ENCODE measurements at regions not wholly inside any gene's neighbourhood (a gene's known extent, or its start where the extent isn't known, plus 50 kb on each side); places are given as distances from the start of the nearest gene placed in this dataset.

DNA sequence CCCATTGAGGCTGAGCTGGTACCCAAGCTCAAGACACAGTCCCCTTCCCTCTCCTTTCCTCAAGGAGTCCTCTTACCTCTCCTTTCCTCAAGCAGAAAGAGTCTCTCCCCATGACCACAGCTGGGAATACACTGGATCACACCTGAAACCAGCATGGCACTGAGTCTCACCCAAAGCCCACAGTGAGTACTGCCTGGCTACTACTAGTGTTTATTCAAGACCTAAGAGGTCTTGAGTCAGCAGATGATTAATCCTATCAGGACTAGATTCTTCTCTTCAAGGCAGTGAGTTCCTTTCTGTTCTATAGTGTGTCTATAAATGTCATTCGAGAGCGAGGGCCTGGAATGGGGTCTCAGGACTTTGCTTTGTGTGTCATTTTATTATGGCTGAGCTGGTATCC lies 111.4 kb downstream of the METTL4 start:
- DNase-seq: no peak

DNA sequence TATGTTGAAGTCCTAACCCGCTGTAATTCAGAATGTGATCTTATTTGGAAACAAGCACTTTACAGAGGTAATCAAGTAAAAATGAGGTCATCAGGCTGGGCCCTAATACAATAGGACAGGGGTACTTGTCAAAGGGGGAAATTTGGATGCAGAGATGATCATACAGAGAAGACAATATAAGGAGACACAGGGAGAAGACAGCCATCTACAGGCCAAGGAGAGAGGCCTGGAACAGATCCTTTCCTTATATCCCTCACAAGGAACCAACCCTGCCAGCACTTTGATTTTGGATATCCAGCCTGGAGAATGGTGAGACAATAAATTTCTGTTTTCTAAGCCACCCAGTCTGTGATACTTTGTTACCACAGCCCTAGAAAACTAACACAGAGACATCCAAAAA lies 104.3 kb downstream of the METTL4 start:
- DNase-seq: no peak

DNA sequence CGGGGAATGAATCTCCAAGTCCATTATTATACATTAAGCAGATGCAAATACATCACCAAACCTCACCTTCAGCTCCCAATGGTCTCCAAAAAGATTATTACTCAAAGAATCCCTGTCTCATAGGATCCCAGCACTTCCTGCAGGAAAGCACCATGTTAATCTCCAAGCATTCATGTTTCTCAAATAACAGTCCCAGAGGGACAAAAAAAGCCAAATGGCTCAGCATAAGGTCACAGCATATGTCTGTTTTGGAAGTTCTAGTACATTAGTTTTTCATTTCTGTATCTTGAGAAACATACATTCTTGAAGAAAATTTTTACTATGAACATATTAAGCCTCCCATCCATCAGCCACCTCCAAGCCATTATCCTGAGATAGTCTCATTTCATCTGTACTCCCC lies 103.3 kb downstream of the METTL4 start:
- DNase-seq: no peak

DNA sequence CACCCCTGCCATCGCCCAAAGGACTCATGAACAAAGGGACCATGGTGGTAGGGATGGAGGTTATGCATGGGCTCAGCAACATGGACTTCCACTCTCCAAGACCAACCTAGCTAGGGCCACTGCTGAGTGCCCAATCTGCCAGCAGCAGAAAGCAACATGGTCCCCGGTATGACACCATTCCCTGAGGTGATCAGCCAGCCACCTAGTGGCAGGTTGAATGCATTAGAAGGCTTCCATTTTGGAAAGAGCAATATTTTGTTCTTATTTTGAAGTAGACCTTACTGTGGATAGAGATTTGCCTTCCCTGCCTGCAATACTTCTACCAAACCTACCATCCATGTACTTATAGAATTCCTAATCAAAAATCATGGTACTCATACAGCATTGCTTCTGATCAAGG lies 99.8 kb downstream of the METTL4 start:
- no peak for DNase-seq

DNA sequence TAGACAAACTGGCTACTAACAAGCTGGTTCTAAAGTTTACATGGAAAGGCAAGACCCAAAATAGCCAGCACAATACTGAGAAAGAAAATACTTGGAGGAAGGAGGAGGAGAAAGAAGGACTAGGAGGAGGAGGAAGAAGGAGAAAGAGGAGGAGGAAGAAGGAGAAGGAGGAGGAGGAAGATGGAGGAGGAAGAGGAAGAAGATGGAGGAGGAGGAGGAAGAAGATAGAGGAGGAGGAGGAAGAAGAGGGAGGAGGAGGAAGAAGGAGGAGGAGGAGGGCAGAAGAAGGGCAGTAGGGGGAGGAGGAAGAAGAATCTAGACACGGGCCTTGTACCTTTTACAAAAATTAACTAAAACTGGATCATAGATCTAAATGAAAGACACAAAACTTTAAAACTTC lies 92.6 kb downstream of the METTL4 start:
- DNase-seq: no peak

DNA sequence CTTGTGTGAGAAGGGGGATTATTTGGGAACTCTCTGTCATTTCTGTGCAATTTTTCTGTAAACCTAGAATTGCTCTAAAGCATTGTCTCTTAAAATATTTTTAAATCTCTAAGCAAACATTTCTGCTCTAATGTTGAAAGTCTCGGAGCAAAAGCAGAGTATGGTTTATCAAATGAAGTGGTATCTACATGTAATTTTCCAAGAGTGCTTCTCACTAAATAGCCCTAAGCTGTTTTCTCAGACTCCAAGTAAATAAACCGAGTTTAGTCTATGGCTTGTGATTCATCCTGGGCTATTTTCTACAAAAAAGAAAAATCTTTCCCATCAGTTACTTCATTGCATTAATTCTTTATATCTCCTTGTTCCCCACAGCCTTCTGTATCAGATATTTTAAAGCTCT lies 90.8 kb downstream of the METTL4 start:
- DNase-seq: no peak

DNA sequence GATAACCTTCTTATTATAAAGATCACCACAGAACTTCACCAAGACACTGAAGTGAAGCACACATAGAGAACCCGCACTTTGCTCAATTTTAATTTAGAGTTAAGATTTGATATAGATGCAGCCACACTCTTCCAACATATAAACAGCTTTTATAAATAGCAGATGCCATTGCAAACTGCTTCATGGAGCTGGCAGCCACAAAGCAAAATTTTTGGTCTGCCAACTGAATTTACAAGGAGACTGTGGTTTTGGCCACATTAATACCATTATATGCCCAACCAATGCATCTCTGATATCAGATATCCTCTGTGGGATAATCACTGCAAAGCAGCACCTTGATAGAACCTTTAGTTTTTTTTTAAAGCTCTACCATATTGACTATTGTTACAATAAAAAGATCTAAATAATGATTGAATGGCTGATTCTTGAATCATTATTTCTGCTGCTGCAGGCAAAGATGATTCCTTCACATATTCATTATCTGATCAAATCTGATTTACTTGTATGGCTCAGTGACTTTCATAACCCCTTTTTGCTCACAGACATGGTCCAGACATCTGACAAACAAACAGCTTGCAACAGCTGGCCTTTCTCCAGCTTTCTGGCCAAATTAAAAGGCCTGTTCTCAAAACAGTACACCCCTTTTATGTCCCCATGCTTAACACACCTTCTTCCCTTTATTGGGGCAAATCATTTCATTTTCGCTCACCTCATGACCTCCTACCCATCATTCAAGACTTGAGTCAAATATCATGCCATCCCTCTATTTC lies 88.4 kb downstream of the METTL4 start:
- no peak for DNase-seq

DNA sequence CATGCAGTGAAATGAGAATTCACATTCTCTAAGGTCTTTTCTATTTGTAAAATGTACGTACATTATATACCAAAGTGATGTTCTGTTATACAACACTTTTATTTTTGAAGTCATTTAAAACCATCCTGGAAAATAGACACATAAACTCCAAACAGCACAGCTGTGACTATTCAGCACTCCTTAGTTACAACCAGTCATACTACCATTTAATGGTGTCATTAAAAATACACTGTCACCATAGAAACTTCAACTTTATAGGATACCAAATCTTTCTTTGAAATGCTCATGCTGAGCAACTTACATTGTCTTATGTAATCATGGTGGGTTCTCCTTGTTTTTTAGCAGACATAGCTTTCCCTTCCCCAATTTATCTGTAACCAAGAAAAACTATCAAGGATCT lies 85.3 kb downstream of the METTL4 start:
- no peak for DNase-seq

DNA sequence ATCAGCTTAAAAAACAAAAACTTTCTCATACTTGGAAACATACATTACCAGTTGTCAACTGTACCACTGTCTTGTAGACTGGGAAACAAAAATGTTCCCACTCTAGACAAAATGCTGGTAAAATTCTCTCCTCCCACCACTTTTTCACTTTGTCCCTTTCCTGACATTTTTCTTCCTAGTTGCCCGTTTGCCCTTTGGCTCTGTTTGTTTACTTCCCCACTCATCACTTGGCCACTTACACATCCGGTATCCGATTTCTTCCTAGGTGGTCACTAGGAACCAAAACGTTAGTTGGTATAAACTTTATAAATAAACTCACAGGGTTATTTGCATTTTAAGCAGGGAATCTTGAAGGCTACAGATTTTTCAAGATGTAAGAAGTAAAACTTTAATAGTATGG lies 84.9 kb downstream of the METTL4 start:
- no peak for DNase-seq

All from CD4-positive, alpha-beta T cell treated with Interleukin-21 for 1 hour (primary cell).